HG03025 (cell line): ENCODE measurements at regions not wholly inside any gene's neighbourhood (a gene's known extent, or its start where the extent isn't known, plus 50 kb on each side); places are given as distances from the start of the nearest gene placed in this dataset.

Source experiments
- ATAC-seq: cut with Tn5 transposase; IDR thresholded peaks from one replicate; pipeline ENCODE4 v1.9.1; 2021; ENCODE audit warnings: mild to moderate bottlenecking, moderate library complexity; ENCODE audit not compliant: unreplicated experiment, low FRiP score

DNA sequence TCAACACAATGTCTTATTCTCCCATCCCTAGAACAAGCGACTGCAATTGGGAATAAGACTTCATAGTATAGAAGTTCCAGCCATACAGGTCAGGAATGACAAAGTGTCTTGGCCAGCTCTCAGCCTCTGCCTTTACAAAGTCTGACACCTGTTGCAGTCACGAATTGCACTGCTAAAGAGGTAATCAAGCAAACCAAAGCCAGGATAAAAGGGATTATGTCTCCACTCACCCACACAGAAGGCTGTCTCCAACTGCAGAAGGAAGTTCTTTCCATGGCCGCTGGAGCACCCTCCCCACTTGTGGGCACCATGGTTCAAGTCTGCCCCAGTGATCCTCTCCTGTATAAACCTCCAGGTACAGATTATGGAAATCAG lies 114.8 kb upstream of the PKDCC start:
- no peak for ATAC-seq

DNA sequence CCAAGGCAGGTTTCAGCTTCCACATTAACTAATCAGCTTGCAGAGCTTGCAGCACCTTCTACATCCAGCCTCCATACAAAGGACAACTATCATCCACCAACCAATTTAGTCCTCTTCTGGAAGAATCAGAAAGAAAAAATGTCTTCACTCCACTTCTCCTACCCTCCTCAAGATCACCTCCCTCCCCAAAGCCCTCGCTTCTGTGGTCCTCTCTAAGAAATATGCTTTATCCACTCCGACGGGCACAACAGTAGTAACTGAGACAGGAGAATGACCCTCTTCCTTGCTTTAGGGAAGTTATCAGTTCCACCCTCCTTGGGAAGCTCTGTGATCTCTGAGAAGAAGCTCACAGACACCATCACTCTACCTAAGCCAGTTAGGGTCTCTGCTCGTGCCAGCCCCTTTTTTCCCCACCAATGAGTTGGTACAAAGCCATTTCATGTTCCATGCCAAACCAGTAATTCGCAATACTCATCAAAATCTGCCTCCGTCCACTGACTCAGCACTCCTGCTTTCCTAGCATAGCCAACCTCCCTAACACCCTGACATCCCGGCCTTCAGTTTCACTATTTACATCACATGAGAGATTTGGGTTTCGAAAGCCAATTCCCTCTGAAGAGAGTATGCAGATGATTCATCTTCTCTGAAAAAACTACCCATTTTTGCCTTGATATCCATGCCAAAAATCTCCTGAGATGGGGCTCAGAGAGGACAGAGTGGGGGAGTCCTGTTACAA lies 114.1 kb upstream of the PKDCC start:
- ATAC-seq = no peak

DNA sequence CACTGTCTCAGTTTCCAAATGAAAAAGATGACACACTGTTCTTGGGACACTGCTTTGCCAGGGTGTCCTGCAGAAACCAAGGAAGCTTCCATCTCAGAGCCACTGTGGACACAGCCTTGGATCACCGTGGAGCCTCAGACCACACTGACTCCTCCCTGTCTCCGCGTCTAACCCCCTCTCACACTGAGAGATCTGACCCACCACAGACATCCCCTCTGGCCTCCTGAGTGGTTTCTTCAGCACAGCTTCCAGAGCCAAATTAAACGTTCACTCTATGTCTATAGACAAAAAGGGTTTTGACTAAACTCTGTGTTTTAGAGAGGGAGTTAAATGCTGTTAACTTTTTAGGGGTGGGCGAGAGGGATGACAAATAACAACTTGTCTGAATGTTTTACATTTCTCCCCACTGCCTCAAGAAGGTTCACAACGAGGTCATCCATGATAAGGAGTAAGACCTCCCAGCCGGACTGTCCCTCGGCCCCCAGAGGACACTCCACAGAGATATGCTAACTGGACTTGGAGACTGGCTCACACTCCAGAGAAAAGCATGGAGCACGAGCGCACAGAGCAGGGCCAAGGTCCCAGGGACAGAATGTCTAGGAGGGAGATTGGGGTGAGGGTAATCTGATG lies 113.4 kb upstream of the PKDCC start:
- no peak for ATAC-seq

GRCh38 chr2:41935002-41935401 lies 112.8 kb upstream of the PKDCC start:
- ATAC-seq = no peak

- no peak for ATAC-seq
Observed at GRCh38 chr2:41935825-41936224, 112.0 kb upstream of the PKDCC start.

- no peak for ATAC-seq
Observed at GRCh38 chr2:41936771-41937463, 110.9 kb upstream of the PKDCC start.

GRCh38 chr2:41937464-41937906 lies 110.3 kb upstream of the PKDCC start:
- no peak for ATAC-seq

GRCh38 chr2:41937921-41938708 lies 109.7 kb upstream of the PKDCC start:
- no peak for ATAC-seq

- ATAC-seq = no peak
Observed at GRCh38 chr2:41940060-41940744, 107.6 kb upstream of the PKDCC start.

- ATAC-seq = no peak
Observed at GRCh38 chr2:41940745-41941063, 107.1 kb upstream of the PKDCC start.

DNA sequence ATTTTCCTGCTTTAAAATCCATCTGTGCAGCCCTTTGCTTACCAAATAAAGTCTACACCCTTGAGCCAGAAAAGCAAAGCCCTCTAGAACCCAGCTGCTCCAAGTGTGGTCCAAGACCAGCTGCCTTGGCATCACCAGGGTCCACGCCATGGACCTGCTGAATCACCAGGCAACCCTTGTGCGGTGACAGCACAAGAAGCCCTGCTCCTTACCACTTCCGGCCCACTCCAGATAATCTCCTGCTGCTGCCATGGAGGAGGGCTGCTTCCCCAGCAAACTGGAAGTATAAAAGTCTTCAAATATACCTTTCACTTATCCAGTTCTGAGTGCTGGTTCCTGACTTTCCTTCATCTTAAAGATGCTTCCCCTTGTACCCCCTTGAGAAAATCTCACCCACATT lies 106.0 kb upstream of the PKDCC start:
- no peak for ATAC-seq

DNA sequence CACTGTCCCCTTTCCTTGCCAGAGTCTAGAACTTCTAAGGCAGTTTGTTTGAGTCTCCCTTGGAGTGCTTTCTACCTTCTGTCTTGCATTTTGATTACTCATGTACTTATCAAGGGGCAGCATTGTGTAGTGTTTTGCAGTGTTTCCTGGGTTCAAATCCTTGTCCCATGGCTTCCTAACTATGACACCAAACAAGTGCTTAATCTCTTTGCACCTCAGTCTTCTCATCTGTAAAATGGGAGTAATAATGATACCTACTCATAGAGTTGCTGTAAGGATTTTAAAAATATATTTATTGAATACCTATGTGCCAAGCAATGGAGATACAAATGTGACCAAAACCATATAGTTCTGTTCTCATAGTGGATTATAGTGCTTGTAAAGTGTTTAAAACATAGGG lies 105.5 kb upstream of the PKDCC start:
- ATAC-seq = no peak

- ATAC-seq = no peak
Observed at GRCh38 chr2:41943159-41943558, 104.7 kb upstream of the PKDCC start.

GRCh38 chr2:41944220-41944880 lies 103.5 kb upstream of the PKDCC start:
- no peak for ATAC-seq

- no peak for ATAC-seq
Observed at GRCh38 chr2:41947701-41948396, 100.0 kb upstream of the PKDCC start.

DNA sequence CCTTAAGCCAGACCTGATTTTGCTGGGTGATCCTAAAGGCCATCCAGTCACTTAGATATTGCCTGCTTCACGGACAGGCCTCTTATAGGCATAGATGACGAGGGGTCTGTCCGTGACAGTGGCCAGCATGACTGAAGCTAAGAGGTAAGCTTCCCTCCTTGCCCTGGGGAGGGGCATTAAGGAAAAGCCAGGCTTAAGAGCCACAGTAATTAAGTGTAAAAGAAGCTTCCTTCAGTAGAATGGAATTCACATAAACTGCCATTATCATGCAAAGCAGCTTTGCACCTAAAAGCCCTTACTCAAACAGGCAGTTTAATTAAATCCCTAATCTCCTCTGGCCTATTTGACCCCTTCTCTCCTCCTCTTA lies 99.4 kb upstream of the PKDCC start:
- no peak for ATAC-seq

GRCh38 chr2:41949091-41949882 lies 98.5 kb upstream of the PKDCC start:
- ATAC-seq = no peak

- ATAC-seq = no peak
Observed at GRCh38 chr2:41949883-41950665, 97.7 kb upstream of the PKDCC start.
